Rectal smooth muscle tissue (tissue), 1 donor: ENCODE measurements at regions not wholly inside any gene's neighbourhood (a gene's known extent, or its start where the extent isn't known, plus 50 kb on each side); places are given as distances from the start of the nearest gene placed in this dataset.

Source experiments
- H3K27ac ChIP-seq: one replicate; pipeline ENCODE4 v1.7.0; 2013; ENCODE audit warnings: low read depth, low read length, inconsistent platforms
- H3K27me3 ChIP-seq: one replicate; pipeline ENCODE4 v1.7.0; 2013; ENCODE audit warnings: low read length; ENCODE audit not compliant: control insufficient read depth, insufficient read depth
- H3K36me3 ChIP-seq: one replicate; pipeline ENCODE4 v1.7.0; 2013; ENCODE audit warnings: low read length; ENCODE audit not compliant: control insufficient read depth, insufficient read depth
- H3K4me1 ChIP-seq: one replicate; pipeline ENCODE4 v1.7.0; 2013; ENCODE audit warnings: low read length; ENCODE audit not compliant: control insufficient read depth, insufficient read depth
- H3K4me3 ChIP-seq: one replicate; pipeline ENCODE4 v1.7.0; 2013; ENCODE audit warnings: low read length
- H3K9ac ChIP-seq: one replicate; pipeline ENCODE4 v1.7.0; 2013; ENCODE audit warnings: low read length

GRCh38 chr5:101689306-101689705 is 606.8 kb downstream of the SLCO4C1 start:
- H3K27me3 ChIP-seq: no peaks in the 10 kb centered on the region
- no peak overlapping the region for H3K4me3 ChIP-seq
- no peaks in the 10 kb centered on the region for H3K4me1 ChIP-seq
- H3K9ac ChIP-seq: no peak overlapping the region
- no peaks in the 10 kb centered on the region for H3K36me3 ChIP-seq
- H3K27ac ChIP-seq: no peak overlapping the region

GRCh38 chr5:101688156-101688555 is 607.9 kb downstream of the SLCO4C1 start:
- no peaks in the 10 kb centered on the region for H3K27me3 ChIP-seq
- H3K4me3 ChIP-seq: no peak overlapping the region
- no peaks in the 10 kb centered on the region for H3K36me3 ChIP-seq
- H3K4me1 ChIP-seq: no peaks in the 10 kb centered on the region
- H3K9ac ChIP-seq: no peak overlapping the region
- H3K27ac ChIP-seq: no peak overlapping the region

DNA sequence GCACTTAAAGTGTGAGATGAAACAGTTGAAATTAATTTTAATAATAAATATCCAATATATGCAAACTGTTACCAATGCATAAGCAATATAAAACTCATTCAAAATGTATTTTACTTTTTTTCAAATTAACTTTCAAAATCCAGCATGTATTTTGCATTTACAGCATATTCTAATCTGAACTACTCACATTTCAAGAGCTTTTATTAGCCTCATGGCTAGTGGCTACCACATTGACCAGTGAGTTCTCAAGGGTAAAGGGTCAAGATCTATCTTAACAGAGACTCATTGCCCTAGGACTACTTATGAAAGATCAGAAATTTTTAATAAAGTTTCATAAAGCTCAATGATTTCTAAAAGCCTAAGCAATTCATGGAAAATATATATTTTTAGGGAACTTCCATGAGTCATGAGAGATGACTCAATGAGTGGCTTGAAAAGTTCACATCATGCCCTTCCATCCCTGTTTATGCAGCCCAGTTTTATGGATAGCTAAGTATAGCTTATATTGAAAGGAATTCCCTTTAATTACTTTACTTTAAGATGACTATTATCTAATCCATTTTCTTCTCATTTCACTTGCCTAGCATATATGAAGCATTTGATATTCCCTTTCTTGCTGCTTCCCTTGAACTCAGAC is 608.6 kb downstream of the SLCO4C1 start:
- H3K4me3 ChIP-seq: no peak overlapping the region
- no peak overlapping the region for H3K9ac ChIP-seq
- H3K36me3 ChIP-seq: no peaks in the 10 kb centered on the region
- no peaks in the 10 kb centered on the region for H3K27me3 ChIP-seq
- no peak overlapping the region for H3K27ac ChIP-seq
- H3K4me1 ChIP-seq: no peaks in the 10 kb centered on the region

GRCh38 chr5:101686536-101687157 is 609.4 kb downstream of the SLCO4C1 start:
- Histone ChIP-seq H3K36me3 (no peaks in the 10 kb centered on the region), H3K4me1 (no peaks in the 10 kb centered on the region), H3K27ac (no peak overlapping the region), H3K27me3 (no peaks in the 10 kb centered on the region), H3K9ac (no peak overlapping the region), H3K4me3 (no peak overlapping the region)

- Histone ChIP-seq H3K4me3 (no peak overlapping the region), H3K27ac (no peak overlapping the region), H3K27me3 (no peaks in the 10 kb centered on the region), H3K9ac (no peak overlapping the region), H3K36me3 (no peaks in the 10 kb centered on the region), H3K4me1 (no peaks in the 10 kb centered on the region)
These were observed 616.3 kb downstream of the SLCO4C1 start for GRCh38 chr5:101679816-101680215.

DNA sequence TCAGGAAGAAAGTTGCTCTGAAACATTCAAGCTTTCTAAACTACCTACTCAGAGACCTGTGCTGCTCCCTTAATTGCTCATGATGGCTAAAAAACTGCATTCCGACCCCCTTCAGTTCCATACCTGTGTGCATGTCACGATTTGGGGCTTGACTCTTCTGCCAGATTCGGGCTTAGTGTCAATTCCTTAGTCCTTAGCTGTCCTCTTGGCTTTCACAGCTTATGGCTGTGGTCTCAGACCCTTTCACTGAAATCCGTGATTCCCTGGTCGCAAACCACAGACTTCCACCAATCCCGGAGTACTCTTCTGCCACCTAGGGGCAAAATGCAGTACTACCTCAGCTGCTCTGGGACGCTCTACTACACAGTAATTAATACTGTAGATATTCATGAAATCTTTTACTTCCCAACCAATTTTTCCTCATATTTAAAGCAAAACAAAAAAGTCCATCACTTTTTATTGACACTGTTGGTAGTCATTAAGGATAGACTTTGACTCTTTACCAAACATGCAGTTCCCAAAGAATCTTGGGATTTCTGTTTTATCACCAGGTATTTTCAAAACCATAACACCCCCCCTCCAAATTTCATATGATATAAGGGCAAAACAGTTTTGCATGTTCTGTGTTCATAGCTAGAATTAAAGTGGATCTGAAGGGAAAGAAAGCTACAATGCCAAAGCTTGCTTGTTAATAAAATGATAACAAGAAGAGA is 617.4 kb downstream of the SLCO4C1 start:
- H3K4me1 ChIP-seq: no peaks in the 10 kb centered on the region
- H3K9ac ChIP-seq: no peak overlapping the region
- H3K4me3 ChIP-seq: no peak overlapping the region
- no peak overlapping the region for H3K27ac ChIP-seq
- H3K27me3 ChIP-seq: no peaks in the 10 kb centered on the region
- H3K36me3 ChIP-seq: no peaks in the 10 kb centered on the region

- H3K4me3 ChIP-seq: no peak overlapping the region
- H3K4me1 ChIP-seq: no peaks in the 10 kb centered on the region
These were observed 618.1 kb downstream of the SLCO4C1 start for GRCh38 chr5:101677961-101678360.

GRCh38 chr5:101676646-101677045 is 619.4 kb downstream of the SLCO4C1 start:
- H3K36me3 ChIP-seq: no peaks in the 10 kb centered on the region
- no peak overlapping the region for H3K4me3 ChIP-seq
- H3K27me3 ChIP-seq: no peaks in the 10 kb centered on the region
- H3K27ac ChIP-seq: no peak overlapping the region
- H3K9ac ChIP-seq: no peak overlapping the region
- no peaks in the 10 kb centered on the region for H3K4me1 ChIP-seq

More at GRCh38 chr5:101677961-101678360, 618.1 kb downstream of the SLCO4C1 start:
- no peak overlapping the region for H3K27ac ChIP-seq
- no peaks in the 10 kb centered on the region for H3K36me3 ChIP-seq
- no peaks in the 10 kb centered on the region for H3K27me3 ChIP-seq
- H3K9ac ChIP-seq: no peak overlapping the region

DNA sequence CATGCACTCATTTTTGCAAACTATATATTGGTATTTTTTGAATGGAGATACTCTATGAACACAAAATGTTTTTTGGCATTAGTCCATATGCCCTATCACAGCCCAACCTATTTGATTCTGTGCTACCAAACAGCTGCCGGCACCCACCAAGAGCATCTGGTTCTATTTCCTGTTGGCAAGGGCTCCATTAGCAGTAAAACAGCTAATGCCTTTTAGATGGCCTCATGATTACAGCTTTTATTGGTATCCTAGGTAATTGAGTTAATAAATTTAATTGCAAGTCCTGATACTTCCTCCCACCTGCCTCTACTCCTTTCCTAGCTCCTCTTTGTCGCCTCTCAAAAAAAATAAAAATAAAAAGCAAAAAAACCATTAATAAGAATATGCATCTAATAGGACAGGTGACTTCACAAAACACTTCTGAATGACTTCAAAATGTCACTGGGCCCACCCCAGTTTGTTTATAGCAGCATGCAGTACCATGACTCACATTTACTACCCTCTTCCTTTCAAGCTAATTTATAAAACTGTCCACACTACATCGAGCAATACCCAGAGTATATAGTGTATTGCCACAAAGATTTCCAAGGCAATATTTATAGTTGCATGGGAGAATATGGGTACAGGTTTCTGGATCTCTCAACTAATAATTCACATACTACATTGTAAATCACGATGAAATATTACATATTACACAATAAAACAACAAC is 620.4 kb downstream of the SLCO4C1 start:
- H3K27me3 ChIP-seq: no peaks in the 10 kb centered on the region
- H3K4me1 ChIP-seq: no peaks in the 10 kb centered on the region
- H3K36me3 ChIP-seq: no peaks in the 10 kb centered on the region
- no peak overlapping the region for H3K27ac ChIP-seq
- H3K9ac ChIP-seq: no peak overlapping the region
- H3K4me3 ChIP-seq: no peak overlapping the region

DNA sequence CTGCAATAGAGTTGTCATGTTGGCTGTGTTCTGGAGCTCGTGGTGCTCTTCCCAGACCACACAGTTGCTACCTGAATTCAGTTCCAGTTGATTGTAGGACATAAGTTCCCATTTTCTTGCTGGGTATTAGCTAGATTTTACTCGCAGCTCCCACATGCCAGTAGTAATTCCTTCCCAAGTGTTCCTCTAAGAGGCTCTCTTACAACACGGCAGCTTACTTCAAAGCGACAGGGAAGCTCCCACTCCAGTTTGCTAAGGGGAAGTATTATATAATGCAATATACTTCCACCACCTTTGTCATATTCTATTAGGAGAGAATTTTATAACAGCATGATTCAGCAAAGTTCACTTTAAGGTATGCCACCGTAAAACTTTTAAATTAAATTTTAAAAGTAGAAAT is 623.0 kb downstream of the SLCO4C1 start:
- Histone ChIP-seq H3K9ac (no peak overlapping the region), H3K36me3 (no peaks in the 10 kb centered on the region), H3K4me1 (no peaks in the 10 kb centered on the region), H3K4me3 (no peak overlapping the region), H3K27me3 (no peaks in the 10 kb centered on the region), H3K27ac (no peak overlapping the region)

- H3K4me1 ChIP-seq: no peaks in the 10 kb centered on the region
- no peak overlapping the region for H3K4me3 ChIP-seq
- no peak overlapping the region for H3K27ac ChIP-seq
- no peaks in the 10 kb centered on the region for H3K36me3 ChIP-seq
- H3K9ac ChIP-seq: no peak overlapping the region
- no peaks in the 10 kb centered on the region for H3K27me3 ChIP-seq
These were observed 631.9 kb downstream of the SLCO4C1 start for GRCh38 chr5:101664071-101664791.

DNA sequence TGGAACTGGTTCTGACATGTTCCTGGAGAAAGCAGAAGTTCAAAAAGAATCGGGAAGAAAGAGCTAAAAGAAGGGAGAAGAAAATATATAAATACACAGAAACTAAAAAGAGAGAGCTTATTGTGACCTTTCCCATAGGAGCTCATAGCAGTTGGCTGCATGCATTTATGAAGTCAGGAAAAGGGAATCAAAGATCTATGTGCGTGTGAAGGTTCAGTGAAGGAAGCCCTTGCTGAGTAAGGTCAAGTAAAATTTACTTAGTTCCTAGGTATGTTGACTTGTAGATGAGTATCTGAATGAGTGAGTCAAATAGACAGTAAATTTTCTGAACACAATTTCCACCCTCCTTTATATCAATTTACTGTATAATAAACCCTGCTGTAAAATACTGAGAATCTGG is 632.5 kb downstream of the SLCO4C1 start:
- no peaks in the 10 kb centered on the region for H3K27me3 ChIP-seq
- H3K27ac ChIP-seq: no peak overlapping the region
- no peaks in the 10 kb centered on the region for H3K36me3 ChIP-seq
- no peak overlapping the region for H3K9ac ChIP-seq
- no peak overlapping the region for H3K4me3 ChIP-seq
- no peaks in the 10 kb centered on the region for H3K4me1 ChIP-seq
